Peyer's patch (tissue), 4 donors: ENCODE measurements at regions not wholly inside any gene's neighbourhood (a gene's known extent, or its start where the extent isn't known, plus 50 kb on each side); places are given as distances from the start of the nearest gene placed in this dataset.

Experiments
- DNase-seq, 3 donors: peaks; one replicate each; pipeline ENCODE4 v3.0.0-alpha.2; 2017 to 2019
- H3K27ac ChIP-seq, 4 donors: fragments of 200-600 bp; sonication (generic); one replicate each; pipeline ENCODE4 v1.5.1; 2016 to 2019
- H3K27me3 ChIP-seq, 2 donors: fragments of 200-600 bp; sonication (generic); one replicate each; pipeline ENCODE4 v1.5.1; 2019
- H3K36me3 ChIP-seq, 3 donors: fragments of 200-600 bp; sonication (generic); one replicate each; pipeline ENCODE4 v1.5.1; 2016 to 2019
- H3K4me1 ChIP-seq, 4 donors: fragments of 200-600 bp; sonication (generic); one replicate each; pipeline ENCODE4 v1.5.1; 2016 to 2019
- H3K4me3 ChIP-seq, 4 donors: fragments of 200-600 bp; sonication (generic); 1 replicate in 3 of 4; 2 replicates in 1 of 4; pipeline ENCODE4 v1.5.1; 2016 to 2019; ENCODE audit warnings: mild to moderate bottlenecking in 1 of 4
- H3K9me3 ChIP-seq, 4 donors: fragments of 200-600 bp; sonication (generic); one replicate each; pipeline ENCODE4 v1.5.1; 2016 to 2019; ENCODE audit warnings: mild to moderate bottlenecking in 1 of 4
- POLR2A ChIP-seq, 2 donors: fragments of 450-650 bp; IDR thresholded peaks; one replicate each; pipeline ENCODE4 v1.5.1; 2017; ENCODE audit warnings: antibody characterized with exemption in 2 of 2, mild to moderate bottlenecking in 2 of 2, moderate library complexity in 2 of 2
- TF ChIP-seq, protein P1 (sequence below), 6 experiments: fragments of 450-650 bp in 4 of 6; fragments of 200-600 bp in 2 of 6; sonication (generic) in 1 of 6; IDR thresholded peaks; one replicate each; pipeline ENCODE4 v1.5.1; 2017 to 2019; ENCODE audit warnings: antibody characterized with exemption in 6 of 6, mild to moderate bottlenecking in 3 of 6, moderate library complexity in 1 of 6

DNA sequence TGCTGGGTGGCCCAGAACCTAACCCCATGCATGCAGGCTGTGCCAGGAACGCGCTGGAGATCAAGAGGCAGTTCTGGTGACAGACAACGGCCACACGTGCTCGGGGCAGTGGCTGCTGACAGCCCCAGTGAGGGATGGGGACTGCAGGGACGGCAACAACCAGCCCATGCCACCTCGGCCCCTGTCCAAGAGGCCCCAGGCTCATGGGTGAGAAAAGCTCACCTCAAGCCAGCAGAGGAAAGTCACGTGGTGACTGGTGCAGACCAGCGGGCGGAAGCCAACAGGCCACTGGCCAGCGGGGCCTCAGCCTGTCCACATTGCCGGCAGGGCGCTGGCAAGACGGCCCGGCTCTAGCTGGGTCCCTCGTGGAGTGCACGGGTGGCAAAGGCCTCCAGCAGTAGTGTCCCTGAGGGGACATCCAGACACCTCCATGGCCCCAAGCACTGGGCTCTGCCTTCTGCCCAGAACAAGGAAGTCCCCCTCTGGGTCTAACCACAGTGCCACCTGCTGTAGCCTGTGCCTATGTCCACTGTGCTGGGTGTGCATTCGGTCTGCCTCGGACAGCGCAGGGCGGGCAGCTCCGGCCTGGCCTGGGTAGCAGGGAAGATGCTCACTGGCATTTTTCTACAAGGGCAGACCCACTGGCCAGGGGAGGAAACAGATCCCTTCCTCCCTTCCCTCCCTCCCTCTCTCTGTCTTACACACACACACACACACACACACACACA is 134.1 kb downstream of the NCOR2 start:
- Histone ChIP-seq H3K36me3 (peaks cover 0 to 26% (median 0%) of the 10 kb centered on the region in 3 donors), H3K4me3 (no peak overlapping the region), H3K9me3 (no peaks in the 10 kb centered on the region), H3K4me1 (peaks cover 0 to 15% (median 0%) of the 10 kb centered on the region in 4 donors), H3K27me3 (no peaks in the 10 kb centered on the region), H3K27ac (peak overlapping the region in 1 of 4 donors; percentile 35)
- TF ChIP-seq, protein P1, sequence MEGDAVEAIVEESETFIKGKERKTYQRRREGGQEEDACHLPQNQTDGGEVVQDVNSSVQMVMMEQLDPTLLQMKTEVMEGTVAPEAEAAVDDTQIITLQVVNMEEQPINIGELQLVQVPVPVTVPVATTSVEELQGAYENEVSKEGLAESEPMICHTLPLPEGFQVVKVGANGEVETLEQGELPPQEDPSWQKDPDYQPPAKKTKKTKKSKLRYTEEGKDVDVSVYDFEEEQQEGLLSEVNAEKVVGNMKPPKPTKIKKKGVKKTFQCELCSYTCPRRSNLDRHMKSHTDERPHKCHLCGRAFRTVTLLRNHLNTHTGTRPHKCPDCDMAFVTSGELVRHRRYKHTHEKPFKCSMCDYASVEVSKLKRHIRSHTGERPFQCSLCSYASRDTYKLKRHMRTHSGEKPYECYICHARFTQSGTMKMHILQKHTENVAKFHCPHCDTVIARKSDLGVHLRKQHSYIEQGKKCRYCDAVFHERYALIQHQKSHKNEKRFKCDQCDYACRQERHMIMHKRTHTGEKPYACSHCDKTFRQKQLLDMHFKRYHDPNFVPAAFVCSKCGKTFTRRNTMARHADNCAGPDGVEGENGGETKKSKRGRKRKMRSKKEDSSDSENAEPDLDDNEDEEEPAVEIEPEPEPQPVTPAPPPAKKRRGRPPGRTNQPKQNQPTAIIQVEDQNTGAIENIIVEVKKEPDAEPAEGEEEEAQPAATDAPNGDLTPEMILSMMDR (IDR thresholded peaks at IDR 0.05), result no peak
- no peak for TF ChIP-seq POLR2A (IDR thresholded peaks at IDR 0.05)
- no peak for DNase-seq

DNA sequence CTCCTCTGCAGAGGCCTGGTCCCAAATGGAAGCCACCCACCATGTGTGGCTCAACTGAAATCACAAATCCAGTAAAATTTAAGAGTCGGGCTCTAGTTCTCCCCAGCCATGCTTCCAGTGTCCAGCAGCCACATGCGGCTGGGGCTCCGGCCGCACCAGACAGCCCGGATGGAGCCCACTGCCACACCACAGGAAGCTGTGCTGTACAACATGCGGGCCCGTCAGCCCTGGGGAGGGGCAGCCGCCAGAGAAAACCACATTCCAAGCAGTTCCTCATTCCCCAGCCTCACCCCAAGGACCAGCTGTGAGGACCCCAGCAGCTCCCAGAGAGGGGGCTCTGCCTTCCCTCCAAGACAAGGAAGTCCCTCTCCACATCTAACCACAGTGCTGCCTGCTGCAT is 135.0 kb downstream of the NCOR2 start:
- Histone ChIP-seq H3K4me1 (peaks cover 0 to 22% (median 0%) of the 10 kb centered on the region in 4 donors), H3K4me3 (no peak overlapping the region), H3K9me3 (no peaks in the 10 kb centered on the region), H3K36me3 (peaks cover 0 to 26% (median 0%) of the 10 kb centered on the region in 3 donors), H3K27me3 (no peaks in the 10 kb centered on the region), H3K27ac (no peak overlapping the region)
- no peak for TF ChIP-seq POLR2A (IDR thresholded peaks at IDR 0.05)
- TF ChIP-seq, protein P1 (IDR thresholded peaks at IDR 0.05), result no peak
- DNase-seq, result no peak

DNA sequence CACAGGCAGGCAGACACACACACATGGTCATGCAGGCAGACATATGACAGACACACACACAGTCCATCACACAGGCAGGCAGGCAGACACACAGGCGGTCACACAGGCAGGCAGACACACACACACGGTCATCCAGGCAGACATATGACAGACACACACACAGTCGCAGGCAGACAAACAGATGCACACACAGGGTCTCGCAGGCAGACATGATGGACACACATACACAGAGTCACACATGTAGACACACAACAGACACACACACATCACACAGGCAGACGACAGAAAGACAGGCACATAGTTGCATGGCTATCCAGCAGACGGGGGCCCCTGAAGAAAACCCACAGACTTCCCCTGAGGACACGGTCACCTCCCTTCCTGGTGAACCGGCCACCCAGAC is 135.4 kb downstream of the NCOR2 start:
- no peak for DNase-seq
- peaks cover 0 to 26% (median 0%) of the 10 kb centered on the region in 4 donors for H3K4me1 ChIP-seq
- H3K27me3 ChIP-seq, result no peaks in the 10 kb centered on the region
- peaks cover 0 to 27% (median 0%) of the 10 kb centered on the region in 3 donors for H3K36me3 ChIP-seq
- no peaks in the 10 kb centered on the region for H3K9me3 ChIP-seq
- no peak overlapping the region for H3K4me3 ChIP-seq
- no peak overlapping the region for H3K27ac ChIP-seq
- no peak for TF ChIP-seq POLR2A (IDR thresholded peaks at IDR 0.05)
- TF ChIP-seq, protein P1 (IDR thresholded peaks at IDR 0.05), result no peak

DNA sequence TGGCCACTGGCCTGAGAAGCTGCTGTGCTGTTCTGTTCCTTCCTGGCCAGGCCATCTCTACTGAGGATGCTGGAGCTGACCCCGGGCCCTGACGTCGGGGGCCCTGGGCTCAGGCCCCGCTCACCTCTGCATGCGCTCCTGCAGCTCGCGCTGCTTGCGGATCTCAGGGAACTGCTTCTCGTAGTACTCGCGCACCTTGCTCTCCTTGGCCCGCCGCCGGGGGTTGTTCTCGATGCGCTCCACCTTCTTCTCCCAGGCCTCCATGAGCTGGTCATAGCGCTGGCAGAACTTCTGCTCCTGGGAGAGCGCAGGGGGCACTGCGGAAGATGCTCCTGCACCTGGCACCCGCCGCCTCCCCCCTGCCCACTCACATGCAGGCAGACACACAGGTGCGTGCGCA is 135.6 kb downstream of the RFLNA start:
- TF ChIP-seq POLR2A (IDR thresholded peaks at IDR 0.05), result no peak
- TF ChIP-seq, protein P1 (IDR thresholded peaks at IDR 0.05), result no peak
- H3K27ac ChIP-seq, result no peak overlapping the region
- H3K4me1 ChIP-seq, result peaks cover 0 to 33% (median 0%) of the 10 kb centered on the region in 4 donors
- H3K27me3 ChIP-seq, result no peaks in the 10 kb centered on the region
- H3K9me3 ChIP-seq, result no peaks in the 10 kb centered on the region
- no peak for DNase-seq
- peaks cover 0 to 38% (median 0%) of the 10 kb centered on the region in 3 donors for H3K36me3 ChIP-seq
- no peak overlapping the region for H3K4me3 ChIP-seq

DNA sequence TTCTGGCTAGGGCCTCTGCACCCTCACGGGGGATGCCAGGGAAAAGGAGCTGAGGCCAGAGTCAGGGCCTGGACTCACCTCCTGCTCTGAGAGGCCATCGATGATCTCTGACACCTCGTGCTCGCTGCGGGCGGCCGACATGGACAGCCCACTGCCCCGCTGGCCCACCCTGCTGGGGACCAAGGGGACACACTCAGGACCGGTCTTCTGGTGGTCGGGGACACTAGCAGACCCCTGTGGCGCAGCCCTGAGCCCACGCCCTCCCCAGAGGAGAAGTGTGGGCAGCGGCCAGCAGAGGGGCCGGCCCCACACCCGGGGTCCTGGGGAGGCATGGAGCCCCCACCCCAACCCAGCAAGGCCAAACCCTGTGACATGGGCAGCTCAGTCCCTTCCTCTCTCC is 134.6 kb downstream of the RFLNA start:
- Histone ChIP-seq H3K27me3 (no peaks in the 10 kb centered on the region), H3K4me3 (no peak overlapping the region), H3K9me3 (no peaks in the 10 kb centered on the region), H3K27ac (peak overlapping the region in 3 of 4 donors; percentile 62 to 76 (median 71)), H3K4me1 (peaks cover 0 to 33% (median 0%) of the 10 kb centered on the region in 4 donors), H3K36me3 (peaks cover 0 to 42% (median 0%) of the 10 kb centered on the region in 3 donors)
- TF ChIP-seq, protein P1 (IDR thresholded peaks at IDR 0.05), result no peak
- DNase-seq, result no peak
